ENCODE measurements at regions not wholly inside any gene's neighbourhood (a gene's known extent, or its start where the extent isn't known, plus 50 kb on each side); places are given as distances from the start of the nearest gene placed in this dataset.

DNA sequence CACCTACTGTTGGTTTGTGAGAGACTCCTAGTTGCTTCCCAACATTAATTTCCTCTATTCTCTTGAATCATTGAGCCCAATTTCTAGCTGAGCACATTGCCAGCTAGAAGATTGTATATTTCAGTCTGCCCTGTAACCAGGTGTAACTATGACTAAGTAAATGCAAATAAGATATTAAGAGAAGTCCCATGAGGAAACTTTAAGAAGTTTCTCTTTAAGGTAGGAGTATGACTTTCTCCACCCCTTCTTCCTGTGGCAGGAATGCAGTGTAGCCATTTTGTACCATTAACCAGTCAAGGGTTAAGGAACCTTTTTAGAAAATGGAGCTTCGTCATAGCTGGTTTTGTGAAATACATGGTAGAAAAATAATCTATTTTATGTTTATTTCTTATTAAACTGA, 534.2 kb upstream of the RGS18 start:
- TF ChIP-seq, protein P1, sequence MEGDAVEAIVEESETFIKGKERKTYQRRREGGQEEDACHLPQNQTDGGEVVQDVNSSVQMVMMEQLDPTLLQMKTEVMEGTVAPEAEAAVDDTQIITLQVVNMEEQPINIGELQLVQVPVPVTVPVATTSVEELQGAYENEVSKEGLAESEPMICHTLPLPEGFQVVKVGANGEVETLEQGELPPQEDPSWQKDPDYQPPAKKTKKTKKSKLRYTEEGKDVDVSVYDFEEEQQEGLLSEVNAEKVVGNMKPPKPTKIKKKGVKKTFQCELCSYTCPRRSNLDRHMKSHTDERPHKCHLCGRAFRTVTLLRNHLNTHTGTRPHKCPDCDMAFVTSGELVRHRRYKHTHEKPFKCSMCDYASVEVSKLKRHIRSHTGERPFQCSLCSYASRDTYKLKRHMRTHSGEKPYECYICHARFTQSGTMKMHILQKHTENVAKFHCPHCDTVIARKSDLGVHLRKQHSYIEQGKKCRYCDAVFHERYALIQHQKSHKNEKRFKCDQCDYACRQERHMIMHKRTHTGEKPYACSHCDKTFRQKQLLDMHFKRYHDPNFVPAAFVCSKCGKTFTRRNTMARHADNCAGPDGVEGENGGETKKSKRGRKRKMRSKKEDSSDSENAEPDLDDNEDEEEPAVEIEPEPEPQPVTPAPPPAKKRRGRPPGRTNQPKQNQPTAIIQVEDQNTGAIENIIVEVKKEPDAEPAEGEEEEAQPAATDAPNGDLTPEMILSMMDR (IDR thresholded peaks at IDR 0.05; ENCODE audit: low read depth, low read length), result no peak
- H3K27ac ChIP-seq (ENCODE audit: low read depth, low read length), result no peak overlapping the region
- POLR2A ChIA-PET, result no interaction called here

DNA sequence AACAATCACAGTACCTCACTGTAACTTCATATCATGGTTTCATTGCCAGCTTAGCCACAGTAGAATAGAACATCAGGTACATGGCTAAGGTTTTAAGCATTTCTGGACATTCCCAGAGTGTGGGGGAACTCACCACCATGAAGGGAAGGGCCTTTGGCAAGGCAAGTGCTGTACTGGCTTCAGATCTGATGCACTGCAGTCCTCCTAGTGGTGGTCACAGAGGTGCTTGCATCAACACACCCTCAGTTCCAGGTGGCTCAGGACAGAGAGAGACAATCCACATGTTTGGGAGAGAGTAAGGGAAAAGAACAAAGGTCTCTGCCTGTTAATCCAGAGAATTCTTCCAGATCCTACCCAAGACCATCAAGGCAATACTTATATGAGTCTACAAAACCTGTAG, 528.4 kb upstream of the RGS18 start:
- no peak for DNase-seq (ENCODE audit: low read depth, low spot score)
- Histone ChIP-seq H3K27ac (ENCODE audit: low read depth, low read length) (no peak overlapping the region), H3K4me3 (ENCODE audit: low read depth, low read length) (no peak overlapping the region), H3K9me3 (ENCODE audit: control insufficient read depth, insufficient read depth, low read length) (no peaks in the 10 kb centered on the region), H3K27me3 (ENCODE audit: control insufficient read depth, insufficient read depth, low read length) (no peaks in the 10 kb centered on the region)
- TF ChIP-seq, protein P1 (IDR thresholded peaks at IDR 0.05; ENCODE audit: low read depth, low read length), result no peak
- ChIA-PET POLR2A (no interaction called here), CTCF (no interaction called here)

More for the DNA sequence above, 534.2 kb upstream of the RGS18 start:
- no peak for DNase-seq (ENCODE audit: low read depth, low spot score)
- Histone ChIP-seq H3K27me3 (ENCODE audit: control insufficient read depth, insufficient read depth, low read length) (no peaks in the 10 kb centered on the region), H3K9me3 (ENCODE audit: control insufficient read depth, insufficient read depth, low read length) (no peaks in the 10 kb centered on the region), H3K4me3 (ENCODE audit: low read depth, low read length) (no peak overlapping the region)
- CTCF ChIA-PET, result no interaction called here

DNA sequence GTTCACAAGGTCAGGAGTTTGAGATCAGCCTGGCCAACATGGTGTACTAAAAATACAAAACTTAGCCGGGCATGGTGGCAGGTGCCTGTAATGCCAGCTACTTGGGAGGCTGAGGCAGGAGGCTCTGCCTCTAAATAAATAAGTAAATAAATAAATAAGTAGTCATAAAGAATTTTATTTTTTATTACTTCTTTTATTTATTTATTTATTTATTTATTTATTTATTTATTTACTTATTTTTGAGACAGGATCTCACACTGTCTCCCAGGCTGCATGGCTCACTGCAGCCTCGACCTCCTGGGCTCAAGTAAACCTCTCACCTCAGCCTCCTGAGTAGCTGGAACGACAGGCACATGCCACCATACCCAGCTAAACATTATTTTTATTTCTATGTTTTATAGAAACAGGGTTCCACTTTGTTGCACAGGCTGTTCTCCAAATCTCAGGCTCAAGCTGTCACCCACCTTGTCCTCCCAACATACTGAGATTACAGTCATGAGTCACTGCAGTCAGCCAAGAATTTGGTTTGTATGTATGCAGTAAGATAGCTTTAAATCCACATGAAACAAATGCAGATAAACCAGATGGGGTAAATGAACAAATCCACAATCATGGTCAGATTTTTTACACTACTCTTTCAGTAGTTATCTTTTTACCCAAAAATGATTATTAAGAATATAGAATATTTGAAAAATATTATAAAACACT, 523.3 kb upstream of the RGS18 start:
- TF ChIP-seq, protein P1 (IDR thresholded peaks at IDR 0.05; ENCODE audit: low read depth, low read length), result no peak
- no peak overlapping the region for H3K4me3 ChIP-seq (ENCODE audit: low read depth, low read length)
- DNase-seq (ENCODE audit: low read depth, low spot score), result no peak
- H3K27me3 ChIP-seq (ENCODE audit: control insufficient read depth, insufficient read depth, low read length), result no peaks in the 10 kb centered on the region
- H3K27ac ChIP-seq (ENCODE audit: low read depth, low read length), result no peak overlapping the region
- CTCF ChIA-PET, result no interaction called here
- POLR2A ChIA-PET, result interaction anchor here (0.5 kb wide), 1 partner anchor 446 kb away, joined by 5 read pairs; no protein-coding TSS in a partner anchor
- H3K9me3 ChIP-seq (ENCODE audit: control insufficient read depth, insufficient read depth, low read length), result no peaks in the 10 kb centered on the region

DNA sequence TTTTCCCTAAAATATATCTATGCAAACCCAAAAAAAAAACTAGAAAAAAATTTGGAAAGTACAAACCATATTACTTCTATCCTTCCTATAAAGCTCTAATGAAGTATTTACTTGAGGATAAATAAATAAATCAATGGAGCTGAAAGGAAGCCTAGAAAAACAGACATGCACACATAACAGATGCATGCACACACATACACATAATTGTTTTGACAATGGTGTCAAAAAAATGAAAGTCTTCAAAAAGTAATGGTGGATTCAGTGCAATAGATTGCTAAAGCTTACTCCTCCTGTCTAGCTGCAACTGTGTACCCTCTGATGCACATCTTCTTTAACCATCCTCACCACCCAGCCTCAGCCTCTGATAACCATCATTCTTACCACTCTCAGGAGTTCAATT, 521.9 kb upstream of the RGS18 start:
- no peak for DNase-seq (ENCODE audit: low read depth, low spot score)
- no peak overlapping the region for H3K27ac ChIP-seq (ENCODE audit: low read depth, low read length)
- no peak overlapping the region for H3K4me3 ChIP-seq (ENCODE audit: low read depth, low read length)
- no peaks in the 10 kb centered on the region for H3K27me3 ChIP-seq (ENCODE audit: control insufficient read depth, insufficient read depth, low read length)
- H3K9me3 ChIP-seq (ENCODE audit: control insufficient read depth, insufficient read depth, low read length), result no peaks in the 10 kb centered on the region
- TF ChIP-seq, protein P1 (IDR thresholded peaks at IDR 0.05; ENCODE audit: low read depth, low read length), result no peak
- ChIA-PET CTCF (no interaction called here), POLR2A (no interaction called here)

DNA sequence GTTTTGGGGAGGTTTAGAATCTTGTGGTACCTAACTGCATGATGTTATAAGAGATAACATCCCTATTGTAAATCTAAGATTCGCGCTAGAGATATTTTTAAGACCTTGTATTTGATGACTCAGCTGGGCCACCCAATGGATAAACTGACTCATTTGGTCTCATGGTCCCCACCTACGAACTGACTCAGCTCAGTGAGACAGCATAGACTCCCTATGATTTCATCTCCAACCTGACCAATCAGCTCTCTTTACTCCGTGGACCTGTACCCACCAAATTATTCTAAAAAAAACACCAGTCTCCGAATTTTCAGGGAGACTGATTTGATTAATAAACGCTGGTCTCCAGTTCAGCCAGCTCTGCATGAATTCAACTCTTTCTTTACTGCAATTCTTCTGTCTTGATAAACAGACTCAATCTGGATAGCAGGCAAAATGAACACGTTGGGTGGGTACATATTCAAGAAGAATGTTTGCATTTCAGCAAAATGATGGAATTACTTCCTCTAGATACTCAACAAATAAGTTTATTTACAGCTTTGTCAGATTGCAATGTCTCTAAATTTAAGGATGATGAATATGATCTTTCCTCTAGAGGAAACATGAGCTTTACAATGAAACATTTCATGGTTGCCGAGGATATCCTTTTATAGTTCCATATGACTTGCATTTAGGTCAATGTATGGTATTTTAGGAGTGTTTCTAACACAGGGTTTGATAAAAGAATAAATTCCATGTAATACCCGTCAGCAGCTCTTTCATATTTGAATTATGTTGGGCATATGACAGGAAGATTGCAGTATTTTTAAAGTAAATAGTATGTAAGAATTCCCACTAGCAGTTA, 516.6 kb upstream of the RGS18 start:
- Histone ChIP-seq H3K27me3 (ENCODE audit: control insufficient read depth, insufficient read depth, low read length) (no peaks in the 10 kb centered on the region), H3K4me3 (ENCODE audit: low read depth, low read length) (no peak overlapping the region), H3K27ac (ENCODE audit: low read depth, low read length) (no peak overlapping the region), H3K9me3 (ENCODE audit: control insufficient read depth, insufficient read depth, low read length) (no peaks in the 10 kb centered on the region)
- ChIA-PET POLR2A (interaction anchor here (0.5 kb wide), 1 partner anchor 453 kb away, joined by 7 read pairs; no protein-coding TSS in a partner anchor), CTCF (interaction anchor here (1.2 kb wide), 1 partner anchor 16 kb away, joined by 3 read pairs; no protein-coding TSS in a partner anchor)
- TF ChIP-seq, protein P1 (IDR thresholded peaks at IDR 0.05; ENCODE audit: low read depth, low read length), result no peak
- peak; percentile 4 for DNase-seq (ENCODE audit: low read depth, low spot score)
